ENCODE measurements at regions not wholly inside any gene's neighbourhood (a gene's known extent, or its start where the extent isn't known, plus 50 kb on each side); places are given as distances from the start of the nearest gene placed in this dataset.

GRCh38 chr18:49730951-49731391, 82.4 kb downstream of the ACAA2 start:
- DNase-seq (ENCODE audit: low read depth, low spot score) (no peak), ATAC-seq (no peak)
- ChIA-PET POLR2A (no interaction called here), CTCF (interaction anchor here (0.8 kb wide), 1 partner anchor 9 kb away, joined by 3 read pairs; no protein-coding TSS in a partner anchor), RAD21 (ENCODE audit: low non-redundant PET in 1 of 2, low total read pairs in 2 of 2, uncharacterized antibody in 2 of 2, unreplicated experiment in 2 of 2) (interaction anchor here in 1 of 2 experiments (0.6 kb wide), 1 partner anchor 272 kb away, joined by 3 read pairs; no protein-coding TSS in a partner anchor)
- Histone ChIP-seq H2AFZ (ENCODE audit: low read depth, low read length, poor library complexity, severe bottlenecking) (no peak overlapping the region), H3K79me2 (ENCODE audit: insufficient read depth, low read length) (no peaks in the 10 kb centered on the region), H3K9me2 (ENCODE audit: insufficient read depth) (no peaks in the 10 kb centered on the region), H4K20me1 (ENCODE audit: insufficient read depth) (no peaks in the 10 kb centered on the region), H3K9ac (ENCODE audit: low read length) (no peak overlapping the region), H3K4me3 (replicated peaks in 1 of 2; ENCODE audit: low read depth in 1 of 2, low read length in 2 of 2) (no peak overlapping the region), H3K27me3 (ENCODE audit: insufficient read depth, low read length) (no peaks in the 10 kb centered on the region), H3K27ac (ENCODE audit: low read depth, low read length) (no peak overlapping the region), H3K36me3 (ENCODE audit: control insufficient read depth in 1 of 2, insufficient read depth in 2 of 2, low read length in 2 of 2) (no peaks in the 10 kb centered on the region), H3K4me2 (ENCODE audit: low read length) (no peak overlapping the region), H3K4me1 (ENCODE audit: control insufficient read depth in 1 of 2, insufficient read depth in 2 of 2, low read length in 2 of 2) (peaks cover 15 to 19% of the 10 kb centered on the region in 2 experiments), H3K9me3 (ENCODE audit: control insufficient read depth in 1 of 2, insufficient read depth in 1 of 2, low read depth in 1 of 2, low read length in 2 of 2) (no peaks in the 10 kb centered on the region)
- intact Hi-C loops (cut with micrococcal nuclease), result no loop called here
- BruUV-seq (replicated peaks), result no TSS peak
- TF ChIP-seq ZNF274 (IDR thresholded peaks at IDR 0.05; ENCODE audit: low read depth, low read length) (no peak), CEBPB (IDR thresholded peaks at IDR 0.05; ENCODE audit: low read depth) (no peak), ELF1 (IDR thresholded peaks at IDR 0.05; ENCODE audit: borderline replicate concordance, low read depth) (no peak), ZBTB33 (IDR thresholded peaks at IDR 0.05; ENCODE audit: extremely low read depth, insufficient replicate concordance, low read length) (no peak), POLR2AphosphoS5 (IDR thresholded peaks at IDR 0.05; ENCODE audit: low read depth, low read length) (no peak), EZH2 (IDR thresholded peaks at IDR 0.05) (no peak), EGR1 (IDR thresholded peaks at IDR 0.05; ENCODE audit: low read depth) (no peak), SP1 (IDR thresholded peaks at IDR 0.05; ENCODE audit: low read depth) (no peak), EZH2phosphoT487 (IDR thresholded peaks at IDR 0.05; ENCODE audit: borderline replicate concordance) (no peak), RAD21 (IDR thresholded peaks at IDR 0.05; ENCODE audit: low read depth) (no peak), ATF3 (IDR thresholded peaks at IDR 0.05) (no peak), ZFX (IDR thresholded peaks at IDR 0.05) (no peak), JUND (IDR thresholded peaks at IDR 0.05) (no peak), YY1 (IDR thresholded peaks at IDR 0.05; ENCODE audit: extremely low read depth, insufficient replicate concordance, low read depth, low read length) (no peak), SRF (IDR thresholded peaks at IDR 0.05; ENCODE audit: low read depth) (no peak), TCF7L2 (IDR thresholded peaks at IDR 0.05; ENCODE audit: borderline replicate concordance, extremely low read depth, insufficient read depth, insufficient read length) (no peak), SIN3A (IDR thresholded peaks at IDR 0.05; ENCODE audit: low read depth) (no peak), MAX (IDR thresholded peaks at IDR 0.05) (no peak), CBX3 (IDR thresholded peaks at IDR 0.05; ENCODE audit: low read depth) (no peak), REST (IDR thresholded peaks at IDR 0.05; ENCODE audit: low read depth) (no peak)
